ENCODE measurements at regions not wholly inside any gene's neighbourhood (a gene's known extent, or its start where the extent isn't known, plus 50 kb on each side); places are given as distances from the start of the nearest gene placed in this dataset.

DNA sequence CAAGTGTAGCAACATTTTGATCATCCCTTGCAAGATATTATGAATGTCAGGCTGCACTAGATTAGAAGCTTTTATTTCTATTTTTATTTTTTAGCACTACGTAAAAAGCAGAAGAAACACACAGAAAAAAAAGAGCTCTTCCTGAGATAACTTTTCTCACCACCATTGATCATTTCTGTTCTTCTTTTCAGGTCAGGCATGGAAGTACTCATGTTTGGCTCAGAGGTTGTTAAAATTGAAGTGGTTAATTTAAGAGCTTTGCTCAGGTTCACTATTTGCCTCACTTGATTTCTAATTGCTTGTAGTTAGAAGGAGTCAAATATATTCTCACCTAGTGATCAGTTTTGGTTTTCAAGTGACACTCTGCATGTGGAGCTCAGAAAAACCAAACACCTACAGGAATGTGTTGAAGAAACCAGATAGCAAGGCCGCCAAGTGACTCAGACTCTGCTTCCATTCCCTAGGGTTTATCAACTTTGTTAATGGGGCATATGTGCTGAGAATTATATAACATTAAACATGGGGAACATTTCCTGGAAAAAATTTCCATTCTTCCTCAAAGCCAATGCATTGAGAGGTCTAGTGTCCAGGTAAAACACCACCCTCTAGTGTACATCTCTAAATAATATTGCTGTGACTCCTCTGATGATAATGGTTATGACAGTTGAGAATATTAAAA lies 679.8 kb downstream of the CETN3 start:
- H3K4me2 ChIP-seq (ENCODE audit: insufficient read depth, low read length): no peak overlapping the region
- H2AFZ ChIP-seq (ENCODE audit: low read depth, low read length): no peak overlapping the region
- H3K79me2 ChIP-seq (ENCODE audit: control insufficient read depth, insufficient read depth, low read length): no peaks in the 10 kb centered on the region
- CTCF ChIA-PET: interaction anchor here (1.2 to 3.9 kb wide), 5 partner anchors 9 to 1005 kb away, joined by 3 to 52 read pairs (median 7); no protein-coding TSS in a partner anchor
- no peaks in the 10 kb centered on the region for H3K9me1 ChIP-seq (replicated peaks; ENCODE audit: control insufficient read depth, extremely low read depth, insufficient read depth, low read length)
- H3K4me1 ChIP-seq (ENCODE audit: control insufficient read depth, extremely low read depth, insufficient read depth, low read length): no peaks in the 10 kb centered on the region
- no peak overlapping the region for H3K9ac ChIP-seq (replicated peaks; ENCODE audit: extremely low read depth, insufficient read depth, low read length)
- no peaks in the 10 kb centered on the region for H4K20me1 ChIP-seq (replicated peaks; ENCODE audit: control insufficient read depth, extremely low read depth, insufficient read depth, low read length)
- TF ChIP-seq EZH2 (IDR thresholded peaks at IDR 0.05; ENCODE audit: borderline replicate concordance, low read depth, low read length, severe bottlenecking) (no peak), GATA2 (IDR thresholded peaks at IDR 0.05; ENCODE audit: insufficient read depth, insufficient read length, low read depth, low read length) (no peak), POLR2A (IDR thresholded peaks at IDR 0.05; ENCODE audit: low read depth, low read length) (no peak), POLR2AphosphoS5 (IDR thresholded peaks at IDR 0.05; ENCODE audit: insufficient read depth, low read depth, low read length) (no peak), MAX (IDR thresholded peaks at IDR 0.05; ENCODE audit: insufficient read depth, insufficient read length) (no peak), JUN (IDR thresholded peaks at IDR 0.05; ENCODE audit: borderline replicate concordance, insufficient read depth, insufficient read length, low read depth) (no peak), FOS (IDR thresholded peaks at IDR 0.05; ENCODE audit: borderline replicate concordance, insufficient read depth, low read length) (no peak), CTCF (IDR thresholded peaks at IDR 0.05; ENCODE audit: extremely low read depth in 1 of 2, insufficient read depth in 1 of 2, low read depth in 1 of 2, low read length in 2 of 2) (no peak), MYC (IDR thresholded peaks at IDR 0.05; ENCODE audit: low read depth, low read length) (no peak)
- H3K27me3 ChIP-seq (ENCODE audit: control insufficient read depth in 2 of 2, insufficient read depth in 2 of 2, low read length in 2 of 2): peaks cover 2 to 3% of the 10 kb centered on the region in 2 experiments
- H3K27ac ChIP-seq (ENCODE audit: insufficient read depth, low read depth, low read length): no peak overlapping the region
- H3K36me3 ChIP-seq (ENCODE audit: control insufficient read depth in 2 of 2, extremely low read depth in 1 of 2, insufficient read depth in 2 of 2, low read length in 2 of 2): no peaks in the 10 kb centered on the region
- FAIRE-seq: no peak
- H3K4me3 ChIP-seq (replicated peaks in 1 of 3; ENCODE audit: insufficient read depth in 1 of 3, low read depth in 1 of 3, low read length in 3 of 3): no peak overlapping the region
- intact Hi-C loops (cut with micrococcal nuclease) (loop anchor here (5.0 kb wide), 1 partner anchor 1002 kb away; no protein-coding TSS in a partner anchor), dilution Hi-C loops (cut with MboI; ENCODE audit: extremely low pct_ligation_motif_present, low sequenced_read_pairs) (no loop called here)
- BruUV-seq (replicated peaks): no TSS peak
- no peaks in the 10 kb centered on the region for H3K9me3 ChIP-seq (replicated peaks; ENCODE audit: control insufficient read depth, insufficient read depth, low read length)
- DNase-seq (ENCODE audit: low read depth, low spot score): peak; percentile 3
- POLR2A ChIA-PET: no interaction called here

Data from endothelial cell of umbilical vein (primary cell).